Heart left ventricle (tissue), 13 donors: ENCODE measurements at regions not wholly inside any gene's neighbourhood (a gene's known extent, or its start where the extent isn't known, plus 50 kb on each side); places are given as distances from the start of the nearest gene placed in this dataset.

Experiments
- POLR2A ChIP-seq, 2 donors: fragments of 450-650 bp; IDR thresholded peaks; one replicate each; pipeline ENCODE4 v1.6.1; 2017; ENCODE audit warnings: antibody characterized with exemption in 2 of 2, mild to moderate bottlenecking in 2 of 2, moderate library complexity in 2 of 2
- TF ChIP-seq, protein P1 (sequence below), 12 donors: fragments of 200-600 bp; sonication (generic) in 4 of 12; IDR thresholded peaks; one replicate each; pipeline versions ENCODE4 v1.5.0 to v1.8.0; 2018 to 2022; ENCODE audit warnings: antibody characterized with exemption in 12 of 12, mild to moderate bottlenecking in 5 of 12
- donor health status: ischemic (EF 13 %, LVEDD 7.1; RV severe dilation, severe dysfunction).
- donor health status: DM: no; HTN: yes; CAD: no.
- donor health status: DM: no; HTN: no; CAD: no.
- donor health status: ischemic (EF 25% LVEDD 6.9; RV normal size, moderate dysfunction).
- donor health status: ischemic (EF 25% LVEDD 5.7; RV mildly dilated, moderate dysfunction).
- donor health status: ischemic (EF 35%, LVEDD 5.7; RV mildly dilated, moderate dysfunction).
- donor health status: nonischemic (EF 11% LVEDD 7.7; RV severe dilation, severe dysfunction).
- donor health status: DM: yes; HTN: yes; CAD: no.
- donor health status: PGD.
- donor health status: ischemic (EF 29% LVEDD 5.4; RV normal size, mild dysfunction).
- donor health status: nonischemic (EF 23%, LVEDD 6.1; RV moderate dilation, normal function).

DNA sequence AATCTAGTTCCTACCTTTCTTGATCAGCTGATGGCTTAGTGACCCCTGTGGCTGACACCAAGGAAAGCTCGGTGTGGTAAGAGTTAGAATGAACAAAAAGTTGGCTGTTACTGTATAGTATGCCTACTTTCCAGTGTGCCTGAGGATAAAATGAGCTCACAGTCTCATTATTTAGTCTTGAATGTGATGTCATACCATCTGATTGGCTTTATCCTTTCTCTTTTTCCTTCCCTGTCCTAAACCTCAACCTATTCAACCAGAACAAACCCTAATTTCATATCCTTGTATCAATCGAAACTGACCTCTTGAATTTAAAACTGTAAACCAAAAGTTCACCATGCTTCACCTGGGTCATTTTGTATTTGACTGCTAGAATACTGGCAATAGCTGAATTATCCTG lies 156.4 kb downstream of the PPARGC1A start:
- no peak for TF ChIP-seq POLR2A (IDR thresholded peaks at IDR 0.05)
- TF ChIP-seq, protein P1, sequence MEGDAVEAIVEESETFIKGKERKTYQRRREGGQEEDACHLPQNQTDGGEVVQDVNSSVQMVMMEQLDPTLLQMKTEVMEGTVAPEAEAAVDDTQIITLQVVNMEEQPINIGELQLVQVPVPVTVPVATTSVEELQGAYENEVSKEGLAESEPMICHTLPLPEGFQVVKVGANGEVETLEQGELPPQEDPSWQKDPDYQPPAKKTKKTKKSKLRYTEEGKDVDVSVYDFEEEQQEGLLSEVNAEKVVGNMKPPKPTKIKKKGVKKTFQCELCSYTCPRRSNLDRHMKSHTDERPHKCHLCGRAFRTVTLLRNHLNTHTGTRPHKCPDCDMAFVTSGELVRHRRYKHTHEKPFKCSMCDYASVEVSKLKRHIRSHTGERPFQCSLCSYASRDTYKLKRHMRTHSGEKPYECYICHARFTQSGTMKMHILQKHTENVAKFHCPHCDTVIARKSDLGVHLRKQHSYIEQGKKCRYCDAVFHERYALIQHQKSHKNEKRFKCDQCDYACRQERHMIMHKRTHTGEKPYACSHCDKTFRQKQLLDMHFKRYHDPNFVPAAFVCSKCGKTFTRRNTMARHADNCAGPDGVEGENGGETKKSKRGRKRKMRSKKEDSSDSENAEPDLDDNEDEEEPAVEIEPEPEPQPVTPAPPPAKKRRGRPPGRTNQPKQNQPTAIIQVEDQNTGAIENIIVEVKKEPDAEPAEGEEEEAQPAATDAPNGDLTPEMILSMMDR (IDR thresholded peaks at IDR 0.05), result no peak
